GM13976 (cell line): ENCODE measurements at regions not wholly inside any gene's neighbourhood (a gene's known extent, or its start where the extent isn't known, plus 50 kb on each side); places are given as distances from the start of the nearest gene placed in this dataset.

Source experiments
- DNase-seq: peaks from one replicate; pipeline ENCODE4 v3.0.0; 2012; ENCODE audit warnings: low spot score
- in situ Hi-C: fragments of 300-500 bp; cut with MboI; formaldehyde crosslinking; loops from one replicate; pipeline ENCODE4 v1.12.0; 2022; ENCODE audit warnings: low sequenced_read_pairs, mixed read lengths, inconsistent platforms; ENCODE audit not compliant: unreplicated experiment
- TF ChIP-seq, protein P1 (sequence below): IDR thresholded peaks from 2 replicates; pipeline ENCODE4 v1.5.1; 2012; ENCODE audit warnings: borderline replicate concordance, mild to moderate bottlenecking; ENCODE audit not compliant: insufficient read depth; ENCODE audit errors: extremely low read depth, missing control alignments, control extremely low read depth

- TF ChIP-seq, protein P1, sequence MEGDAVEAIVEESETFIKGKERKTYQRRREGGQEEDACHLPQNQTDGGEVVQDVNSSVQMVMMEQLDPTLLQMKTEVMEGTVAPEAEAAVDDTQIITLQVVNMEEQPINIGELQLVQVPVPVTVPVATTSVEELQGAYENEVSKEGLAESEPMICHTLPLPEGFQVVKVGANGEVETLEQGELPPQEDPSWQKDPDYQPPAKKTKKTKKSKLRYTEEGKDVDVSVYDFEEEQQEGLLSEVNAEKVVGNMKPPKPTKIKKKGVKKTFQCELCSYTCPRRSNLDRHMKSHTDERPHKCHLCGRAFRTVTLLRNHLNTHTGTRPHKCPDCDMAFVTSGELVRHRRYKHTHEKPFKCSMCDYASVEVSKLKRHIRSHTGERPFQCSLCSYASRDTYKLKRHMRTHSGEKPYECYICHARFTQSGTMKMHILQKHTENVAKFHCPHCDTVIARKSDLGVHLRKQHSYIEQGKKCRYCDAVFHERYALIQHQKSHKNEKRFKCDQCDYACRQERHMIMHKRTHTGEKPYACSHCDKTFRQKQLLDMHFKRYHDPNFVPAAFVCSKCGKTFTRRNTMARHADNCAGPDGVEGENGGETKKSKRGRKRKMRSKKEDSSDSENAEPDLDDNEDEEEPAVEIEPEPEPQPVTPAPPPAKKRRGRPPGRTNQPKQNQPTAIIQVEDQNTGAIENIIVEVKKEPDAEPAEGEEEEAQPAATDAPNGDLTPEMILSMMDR, result no peak
- DNase-seq, result no peak
Observed at GRCh38 chr9:92186631-92187030, 71.4 kb upstream of the SPTLC1 start.

DNA sequence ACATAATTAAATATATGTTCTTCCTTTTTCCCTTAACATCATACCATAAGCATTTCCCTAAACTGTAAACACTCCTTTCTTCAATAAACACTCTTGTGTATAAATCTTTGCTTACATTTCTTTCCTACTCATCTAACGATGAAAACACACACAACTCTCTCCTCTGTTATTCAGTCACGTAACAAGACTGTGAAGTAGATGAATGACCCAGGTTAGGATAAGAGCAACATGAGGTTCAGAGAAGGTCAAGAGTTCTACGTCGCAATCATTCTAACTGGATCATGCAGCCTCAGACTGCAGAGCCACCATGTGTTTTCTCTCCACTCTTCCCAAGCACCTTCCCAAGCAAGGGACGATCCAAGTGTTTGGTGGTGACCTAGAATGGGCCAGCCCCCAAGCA, 70.5 kb upstream of the SPTLC1 start:
- TF ChIP-seq, protein P1, result no peak
- DNase-seq, result no peak
- in situ Hi-C loops, result no loop called here

More at GRCh38 chr9:92186631-92187030, 71.4 kb upstream of the SPTLC1 start:
- in situ Hi-C loops, result no loop called here

- TF ChIP-seq, protein P1, result no peak
- no peak for DNase-seq
- in situ Hi-C loops, result no loop called here
Observed at GRCh38 chr9:92185096-92185495, 69.9 kb upstream of the SPTLC1 start.

- TF ChIP-seq, protein P1, result no peak
- in situ Hi-C loops, result no loop called here
- DNase-seq, result no peak
Observed at GRCh38 chr9:92184041-92184564, 68.9 kb upstream of the SPTLC1 start.

DNA sequence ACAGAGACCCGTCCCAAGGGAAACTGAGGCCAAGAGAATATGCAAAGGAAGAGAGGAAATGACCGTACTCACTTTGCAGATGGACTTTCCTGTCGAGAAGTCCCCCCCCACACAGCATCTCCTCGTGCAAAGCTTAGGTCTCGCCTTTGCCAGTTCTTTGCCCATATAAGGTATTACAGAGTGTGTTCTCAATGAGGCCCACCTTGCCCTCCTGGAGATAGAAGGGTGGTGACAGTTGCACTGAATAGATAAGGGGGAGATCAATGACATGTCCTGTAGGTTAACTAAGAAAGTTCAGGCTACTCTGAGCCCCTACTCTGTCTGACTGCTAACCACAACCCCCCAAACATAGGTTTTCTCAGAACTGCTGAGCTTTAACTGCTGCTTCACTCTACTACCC, 68.2 kb upstream of the SPTLC1 start:
- TF ChIP-seq, protein P1, result no peak
- in situ Hi-C loops, result no loop called here
- DNase-seq, result no peak

DNA sequence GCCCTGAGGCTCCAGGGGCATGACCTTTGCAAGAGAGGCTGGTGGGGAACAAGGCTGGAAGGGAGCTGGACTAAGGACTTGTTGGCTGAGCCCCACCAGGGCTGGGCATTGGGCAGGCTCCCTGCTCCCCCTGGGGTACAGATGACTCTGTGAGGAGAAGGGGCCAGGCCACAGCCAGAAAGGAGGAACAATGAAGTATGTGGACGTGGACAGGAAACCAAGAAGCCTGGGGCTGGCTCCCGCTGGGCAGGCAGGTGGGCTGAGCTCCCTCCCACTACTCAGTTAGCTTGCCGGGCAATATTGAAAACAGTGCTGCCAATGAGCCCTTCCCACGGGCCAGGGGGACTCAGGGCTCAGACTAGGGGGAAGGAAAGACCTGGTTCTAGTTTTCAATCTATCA, 66.1 kb upstream of the SPTLC1 start:
- TF ChIP-seq, protein P1, result no peak
- in situ Hi-C loops, result no loop called here
- DNase-seq, result peak; percentile 30

DNA sequence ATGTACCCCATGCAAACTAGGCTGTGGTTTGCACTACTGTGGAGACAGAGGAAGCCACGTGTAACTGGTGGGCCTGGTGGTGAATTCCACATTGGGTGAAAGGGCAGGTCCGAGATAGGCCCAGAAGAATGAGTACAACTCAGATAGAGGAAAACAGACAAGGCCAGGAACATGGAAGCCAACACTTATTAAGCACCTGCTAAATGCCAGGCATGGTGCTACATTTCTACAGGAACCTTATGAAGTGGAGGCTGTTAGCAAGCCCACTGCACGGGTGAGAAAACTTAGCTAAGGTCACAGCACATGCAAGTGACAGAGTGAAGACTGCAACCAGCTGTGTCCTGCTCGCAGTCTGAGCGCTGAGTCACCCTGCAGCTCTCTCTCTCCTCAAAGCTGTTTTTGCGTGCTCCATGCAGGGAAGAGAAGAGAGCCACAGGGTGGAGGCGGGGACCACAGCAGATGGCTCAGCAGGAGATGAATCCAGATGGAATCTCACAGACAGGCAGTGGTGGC, 65.5 kb upstream of the SPTLC1 start:
- DNase-seq, result peak; percentile 45
- in situ Hi-C loops, result no loop called here
- TF ChIP-seq, protein P1, result no peak
